CD4-positive, alpha-beta T cell treated with Interleukin-15 for 1 hour (primary cell): ENCODE measurements at regions not wholly inside any gene's neighbourhood (a gene's known extent, or its start where the extent isn't known, plus 50 kb on each side); places are given as distances from the start of the nearest gene placed in this dataset.
"Not testable (repeated sequence)": the region's sequence is repeated elsewhere in the genome, so short reads cannot be mapped to it uniquely, and the experiment has no call there.

Source experiments
- DNase-seq: peaks from one replicate; pipeline ENCODE4 v3.0.0-alpha.2; 2020

GRCh38 chr3:103210583-103210982 is 775.8 kb downstream of the ZPLD1 start:
- no peak for DNase-seq

- DNase-seq = no peak
Observed at GRCh38 chr3:103218146-103218545, 783.3 kb downstream of the ZPLD1 start.

- DNase-seq = no peak
Observed at GRCh38 chr3:103218793-103219192, 784.0 kb downstream of the ZPLD1 start.

- DNase-seq = no peak
Observed at GRCh38 chr3:103227651-103228050, 792.8 kb downstream of the ZPLD1 start.

- DNase-seq = no peak
Observed at GRCh38 chr3:103247459-103247858, 812.6 kb downstream of the ZPLD1 start.

GRCh38 chr3:103254827-103255226 is 820.0 kb downstream of the ZPLD1 start:
- DNase-seq = not testable (repeated sequence)

- DNase-seq = no peak
Observed at GRCh38 chr3:103269287-103269686, 834.5 kb downstream of the ZPLD1 start.

- DNase-seq = no peak
Observed at GRCh38 chr3:103271575-103271974, 836.8 kb downstream of the ZPLD1 start.

GRCh38 chr3:103295974-103296570 is 861.3 kb downstream of the ZPLD1 start:
- DNase-seq = no peak

- DNase-seq = not testable (repeated sequence)
Observed at GRCh38 chr3:103297502-103297901, 862.7 kb downstream of the ZPLD1 start.

- DNase-seq = no peak
Observed at GRCh38 chr3:103306104-103306503, 871.3 kb downstream of the ZPLD1 start.

- no peak for DNase-seq
Observed at GRCh38 chr3:103308921-103309320, 874.1 kb downstream of the ZPLD1 start.

GRCh38 chr3:103319912-103320311 is 885.1 kb downstream of the ZPLD1 start:
- DNase-seq = no peak

GRCh38 chr3:103337179-103337845 is 902.5 kb downstream of the ZPLD1 start:
- no peak for DNase-seq

GRCh38 chr3:103341078-103341606 is 906.3 kb downstream of the ZPLD1 start:
- no peak for DNase-seq

GRCh38 chr3:103342205-103342731 is 907.5 kb downstream of the ZPLD1 start:
- no peak for DNase-seq

GRCh38 chr3:103349760-103350159 is 914.9 kb downstream of the ZPLD1 start:
- no peak for DNase-seq

GRCh38 chr3:103365467-103365866 is 930.7 kb downstream of the ZPLD1 start:
- no peak for DNase-seq

- no peak for DNase-seq
Observed at GRCh38 chr3:103367481-103367880, 932.7 kb downstream of the ZPLD1 start.

GRCh38 chr3:103371411-103371810 is 936.6 kb downstream of the ZPLD1 start:
- DNase-seq = no peak

GRCh38 chr3:103372031-103372430 is 937.2 kb downstream of the ZPLD1 start:
- DNase-seq = no peak

GRCh38 chr3:103380391-103380790 is 945.6 kb downstream of the ZPLD1 start:
- no peak for DNase-seq

GRCh38 chr3:103381296-103382079 is 946.7 kb downstream of the ZPLD1 start:
- DNase-seq = no peak
